ENCODE measurements at regions not wholly inside any gene's neighbourhood (a gene's known extent, or its start where the extent isn't known, plus 50 kb on each side); places are given as distances from the start of the nearest gene placed in this dataset.

DNA sequence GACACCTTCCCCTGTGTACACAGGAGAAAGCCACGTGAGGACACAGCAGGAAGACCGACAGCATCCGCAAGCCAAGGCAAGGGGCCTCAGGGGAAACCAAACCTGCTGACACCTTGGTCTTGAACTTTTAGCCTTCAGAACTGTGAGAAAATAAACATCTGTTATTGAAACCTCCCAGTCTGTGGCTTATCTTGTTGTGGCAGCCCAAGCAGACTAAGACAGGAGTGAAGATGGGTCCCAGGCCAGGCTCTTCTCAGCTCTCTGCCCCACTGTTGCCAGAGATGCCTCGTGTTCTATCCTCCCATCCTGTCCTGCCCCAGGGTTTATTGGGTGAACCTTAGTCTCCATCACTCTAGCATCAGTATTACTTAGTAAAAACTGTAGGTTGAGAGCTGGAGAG, 236.3 kb downstream of the MATN1 start:
- TF ChIP-seq, protein P1, sequence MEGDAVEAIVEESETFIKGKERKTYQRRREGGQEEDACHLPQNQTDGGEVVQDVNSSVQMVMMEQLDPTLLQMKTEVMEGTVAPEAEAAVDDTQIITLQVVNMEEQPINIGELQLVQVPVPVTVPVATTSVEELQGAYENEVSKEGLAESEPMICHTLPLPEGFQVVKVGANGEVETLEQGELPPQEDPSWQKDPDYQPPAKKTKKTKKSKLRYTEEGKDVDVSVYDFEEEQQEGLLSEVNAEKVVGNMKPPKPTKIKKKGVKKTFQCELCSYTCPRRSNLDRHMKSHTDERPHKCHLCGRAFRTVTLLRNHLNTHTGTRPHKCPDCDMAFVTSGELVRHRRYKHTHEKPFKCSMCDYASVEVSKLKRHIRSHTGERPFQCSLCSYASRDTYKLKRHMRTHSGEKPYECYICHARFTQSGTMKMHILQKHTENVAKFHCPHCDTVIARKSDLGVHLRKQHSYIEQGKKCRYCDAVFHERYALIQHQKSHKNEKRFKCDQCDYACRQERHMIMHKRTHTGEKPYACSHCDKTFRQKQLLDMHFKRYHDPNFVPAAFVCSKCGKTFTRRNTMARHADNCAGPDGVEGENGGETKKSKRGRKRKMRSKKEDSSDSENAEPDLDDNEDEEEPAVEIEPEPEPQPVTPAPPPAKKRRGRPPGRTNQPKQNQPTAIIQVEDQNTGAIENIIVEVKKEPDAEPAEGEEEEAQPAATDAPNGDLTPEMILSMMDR (IDR thresholded peaks at IDR 0.05) = no peak
- TF ChIP-seq EZH2phosphoT487 (IDR thresholded peaks at IDR 0.05) = no peak

All from neural progenitor cell (in vitro differentiated cells).